Sigmoid colon (tissue), 4 donors: ENCODE measurements at regions not wholly inside any gene's neighbourhood (a gene's known extent, or its start where the extent isn't known, plus 50 kb on each side); places are given as distances from the start of the nearest gene placed in this dataset.

Source experiments
- CTCF ChIP-seq, 4 experiments: fragments of 450-650 bp in 3 of 4; fragments of 200-600 bp in 1 of 4; IDR thresholded peaks; one replicate each; pipeline ENCODE4 v1.5.1; 2016 to 2019; ENCODE audit warnings: antibody characterized with exemption in 4 of 4, mild to moderate bottlenecking in 3 of 4, moderate library complexity in 2 of 4
- EP300 ChIP-seq, 4 donors: sonication (generic); formaldehyde crosslinking; IDR thresholded peaks; one replicate each; pipeline ENCODE4 v1.6.1; 2017; ENCODE audit warnings: antibody characterized with exemption in 4 of 4
- POLR2A ChIP-seq, 2 donors: fragments of 450-650 bp; IDR thresholded peaks; one replicate each; pipeline ENCODE4 v1.6.1; 2016; ENCODE audit warnings: antibody characterized with exemption in 2 of 2, mild to moderate bottlenecking in 2 of 2, moderate library complexity in 2 of 2
- POLR2AphosphoS5 ChIP-seq, 4 donors: sonication (generic); formaldehyde crosslinking; IDR thresholded peaks; one replicate each; pipeline ENCODE4 v1.6.1; 2017; ENCODE audit warnings: antibody characterized with exemption in 4 of 4

GRCh38 chr15:62783303-62783957 lies 259.1 kb upstream of the TPM1 start:
- TF ChIP-seq CTCF (IDR thresholded peaks at IDR 0.05) (no peak), EP300 (IDR thresholded peaks at IDR 0.05) (no peak), POLR2AphosphoS5 (IDR thresholded peaks at IDR 0.05) (no peak), POLR2A (IDR thresholded peaks at IDR 0.05) (no peak)
